Loucy (cell line): ENCODE measurements at regions not wholly inside any gene's neighbourhood (a gene's known extent, or its start where the extent isn't known, plus 50 kb on each side); places are given as distances from the start of the nearest gene placed in this dataset.

ENCODE experiments used
- H2AFZ ChIP-seq: fragments of 200-600 bp; sonication (generic); 2 replicates; pipeline ENCODE4 v1.6.0; 2016; ENCODE audit warnings: antibody characterized with exemption, mild to moderate bottlenecking, low read length, moderate library complexity
- H3F3A ChIP-seq: fragments of 200-600 bp; 2 replicates; pipeline ENCODE4 v1.6.0; 2016; ENCODE audit warnings: antibody characterized with exemption, low read depth, mild to moderate bottlenecking
- H3K27me3 ChIP-seq: fragments of 200-600 bp; sonication (generic); 2 replicates; pipeline ENCODE4 v1.6.1; 2014; ENCODE audit warnings: low read length, mild to moderate bottlenecking; ENCODE audit not compliant: insufficient read depth, poor library complexity, severe bottlenecking
- H3K36me3 ChIP-seq: fragments of 200-600 bp; sonication (generic); 2 replicates; pipeline ENCODE4 v1.6.1; 2016; ENCODE audit warnings: low read length; ENCODE audit not compliant: insufficient read depth
- H3K4me1 ChIP-seq: fragments of 200-600 bp; sonication (generic); 2 replicates; pipeline ENCODE4 v1.5.1; 2014; ENCODE audit warnings: low read length, mild to moderate bottlenecking; ENCODE audit not compliant: insufficient read depth, poor library complexity, severe bottlenecking
- H3K4me2 ChIP-seq: fragments of 200-600 bp; sonication (generic); 2 replicates; pipeline ENCODE4 v1.6.0; 2014; ENCODE audit warnings: antibody characterized with exemption, low read length, low read depth, mild to moderate bottlenecking; ENCODE audit not compliant: poor library complexity, severe bottlenecking
- H3K4me3 ChIP-seq: fragments of 200-600 bp; sonication (generic); 2 replicates; pipeline ENCODE4 v1.5.1; 2014; ENCODE audit warnings: low read length, mild to moderate bottlenecking, mixed read lengths; ENCODE audit not compliant: poor library complexity, severe bottlenecking
- H3K79me2 ChIP-seq: fragments of 200-600 bp; sonication (generic); 2 replicates; pipeline ENCODE4 v1.6.1; 2014; ENCODE audit warnings: low read length; ENCODE audit not compliant: insufficient read depth
- H3K9ac ChIP-seq: fragments of 200-600 bp; sonication (generic); 2 replicates; pipeline ENCODE4 v1.6.0; 2014; ENCODE audit warnings: mild to moderate bottlenecking, low read depth, low read length, moderate library complexity; ENCODE audit not compliant: poor library complexity, severe bottlenecking
- H3K9me2 ChIP-seq: fragments of 200-600 bp; sonication (generic); replicated peaks from 2 replicates; pipeline ENCODE4 v1.6.1; 2016; ENCODE audit warnings: low read depth, low read length, mixed read lengths
- H3K9me3 ChIP-seq: fragments of 200-600 bp; sonication (generic); 2 replicates; pipeline ENCODE4 v1.6.1; 2014; ENCODE audit warnings: mild to moderate bottlenecking, antibody characterized with exemption, low read length, low read depth; ENCODE audit not compliant: insufficient read depth
- H4K20me1 ChIP-seq: fragments of 200-600 bp; sonication (generic); 2 replicates; pipeline ENCODE4 v1.6.0; 2014; ENCODE audit warnings: antibody characterized with exemption, low read length, mild to moderate bottlenecking; ENCODE audit not compliant: insufficient read depth, poor library complexity, severe bottlenecking
- CTCF ChIP-seq: fragments of 200-600 bp; sonication (generic); conservative IDR thresholded peaks from 2 replicates; pipeline ENCODE4 v1.5.1; 2014; ENCODE audit warnings: mild to moderate bottlenecking, antibody characterized with exemption, low read length
- EZH2phosphoT487 ChIP-seq: fragments of 200-600 bp; IDR thresholded peaks from 2 replicates; pipeline ENCODE4 v1.6.1; 2018; ENCODE audit warnings: antibody characterized with exemption, mild to moderate bottlenecking, moderate library complexity, borderline replicate concordance

- Histone ChIP-seq H3K36me3 (no peaks in the 10 kb centered on the region), H3K9ac (no peak overlapping the region), H2AFZ (no peak overlapping the region), H3F3A (no peaks in the 10 kb centered on the region), H3K9me3 (no peaks in the 10 kb centered on the region), H3K4me2 (no peak overlapping the region), H3K4me3 (no peak overlapping the region), H3K4me1 (no peaks in the 10 kb centered on the region), H4K20me1 (no peaks in the 10 kb centered on the region), H3K27me3 (no peaks in the 10 kb centered on the region), H3K79me2 (no peaks in the 10 kb centered on the region), H3K9me2 (no peaks in the 10 kb centered on the region)
- TF ChIP-seq CTCF: no peak
- TF ChIP-seq EZH2phosphoT487: no peak
Observed at GRCh38 chr11:11070976-11071375, 213.1 kb upstream of the ZBED5 start.

- Histone ChIP-seq H3K4me2 (no peak overlapping the region), H3K36me3 (no peaks in the 10 kb centered on the region), H3K9me2 (no peaks in the 10 kb centered on the region), H3K9me3 (no peaks in the 10 kb centered on the region), H3K9ac (no peak overlapping the region), H3F3A (no peaks in the 10 kb centered on the region), H3K79me2 (no peaks in the 10 kb centered on the region), H4K20me1 (no peaks in the 10 kb centered on the region), H2AFZ (no peak overlapping the region), H3K4me1 (no peaks in the 10 kb centered on the region), H3K27me3 (no peaks in the 10 kb centered on the region), H3K4me3 (no peak overlapping the region)
- TF ChIP-seq EZH2phosphoT487 (no peak), CTCF (no peak)
Observed at GRCh38 chr11:11069841-11070835, 212.3 kb upstream of the ZBED5 start.

GRCh38 chr11:11068113-11068512 lies 210.3 kb upstream of the ZBED5 start:
- no peak overlapping the region for H3K9ac ChIP-seq
- no peak overlapping the region for H3K4me2 ChIP-seq
- no peaks in the 10 kb centered on the region for H3K4me1 ChIP-seq
- no peaks in the 10 kb centered on the region for H4K20me1 ChIP-seq
- no peak for TF ChIP-seq EZH2phosphoT487
- TF ChIP-seq CTCF: no peak
- H3K27me3 ChIP-seq: no peaks in the 10 kb centered on the region
- H3K36me3 ChIP-seq: no peaks in the 10 kb centered on the region
- no peak overlapping the region for H2AFZ ChIP-seq
- no peaks in the 10 kb centered on the region for H3F3A ChIP-seq
- H3K9me2 ChIP-seq: no peaks in the 10 kb centered on the region
- no peaks in the 10 kb centered on the region for H3K9me3 ChIP-seq
- no peaks in the 10 kb centered on the region for H3K79me2 ChIP-seq
- H3K4me3 ChIP-seq: no peak overlapping the region
